WTC11 (cell line): ENCODE measurements at regions not wholly inside any gene's neighbourhood (a gene's known extent, or its start where the extent isn't known, plus 50 kb on each side); places are given as distances from the start of the nearest gene placed in this dataset.

Source experiments
- ATAC-seq: fragments of 200-7000 bp; cut with Tn5 transposase; 2 replicates; pipeline ENCODE4 v1.10.0; 2021; ENCODE audit warnings: mild to moderate bottlenecking, moderate library complexity
- CTCF ChIA-PET: fragments of 300-600 bp; sonication (Branson Sonifier 250); formaldehyde crosslinking; loops from one replicate; lab custom pipeline; 2021; ENCODE audit warnings: antibody characterized with exemption; lab: Charles Lee
- POLR2A ChIA-PET: fragments of 350-600 bp; sonication (Branson Sonifier 250); formaldehyde crosslinking; loops from one replicate; lab custom pipeline; 2021; ENCODE audit warnings: antibody characterized with exemption; lab: Charles Lee
- DNase-seq: peaks from one replicate; pipeline ENCODE4 v3.0.0; 2021; ENCODE audit warnings: low spot score
- H3K27ac Mint-ChIP-seq: 2 replicates; pipeline ENCODE4 v1.8.0; 2021; ENCODE audit warnings: mixed read lengths
- H3K27me3 Mint-ChIP-seq: 2 replicates; pipeline ENCODE4 v1.8.0; 2021; ENCODE audit warnings: low read depth, mild to moderate bottlenecking, moderate library complexity, mixed read lengths
- H3K36me3 Mint-ChIP-seq: 2 replicates; pipeline ENCODE4 v1.8.0; 2021; ENCODE audit warnings: mixed read lengths
- H3K4me1 Mint-ChIP-seq: 2 replicates; pipeline ENCODE4 v1.8.0; 2022; ENCODE audit warnings: mixed read lengths
- H3K4me3 Mint-ChIP-seq: 2 replicates; pipeline ENCODE4 v1.8.0; 2021; ENCODE audit warnings: mild to moderate bottlenecking, moderate library complexity, mixed read lengths
- H3K9me3 Mint-ChIP-seq: 2 replicates; pipeline ENCODE4 v1.8.0; 2021; ENCODE audit warnings: mixed read lengths
- CBFB ChIP-seq: sonication (generic); formaldehyde crosslinking; IDR thresholded peaks from 2 replicates; pipeline ENCODE4 v1.8.1; 2022; ENCODE audit warnings: mild to moderate bottlenecking, low read depth, missing genetic modification reagents
- FOXJ3 ChIP-seq: sonication (generic); formaldehyde crosslinking; IDR thresholded peaks from 2 replicates; pipeline ENCODE4 v1.9.0; 2021; ENCODE audit warnings: missing genetic modification reagents, mild to moderate bottlenecking, borderline replicate concordance
- FOXP1 ChIP-seq: sonication (generic); formaldehyde crosslinking; IDR thresholded peaks from 2 replicates; pipeline ENCODE4 v1.8.0; 2022; ENCODE audit warnings: missing genetic modification reagents, mild to moderate bottlenecking, moderate library complexity, borderline replicate concordance
- GRHL2 ChIP-seq: fragments of 250-450 bp; sonication (Bioruptor Pico); IDR thresholded peaks from 2 replicates; pipeline ENCODE4 v1.8.0; 2022; ENCODE audit warnings: mild to moderate bottlenecking, moderate library complexity; ENCODE audit not compliant: insufficient replicate concordance, severe bottlenecking
- IRF2 ChIP-seq: sonication (generic); formaldehyde crosslinking; IDR thresholded peaks from 2 replicates; pipeline ENCODE4 v1.8.0; 2022; ENCODE audit warnings: low read depth, missing genetic modification reagents, borderline replicate concordance
- MYBL2 ChIP-seq: sonication (generic); formaldehyde crosslinking; IDR thresholded peaks from 2 replicates; pipeline ENCODE4 v1.8.1; 2023; ENCODE audit warnings: mild to moderate bottlenecking, moderate library complexity, missing genetic modification reagents
- OVOL2 ChIP-seq: fragments of 250-450 bp; sonication (Bioruptor Pico); IDR thresholded peaks from 2 replicates; pipeline ENCODE4 v1.9.0; 2021; ENCODE audit warnings: mild to moderate bottlenecking, borderline replicate concordance
- PRDM15 ChIP-seq: sonication (generic); formaldehyde crosslinking; IDR thresholded peaks from 2 replicates; pipeline ENCODE4 v1.8.0; 2022; ENCODE audit warnings: missing genetic modification reagents
- SOX15 ChIP-seq: fragments of 250-450 bp; sonication (Bioruptor Pico); IDR thresholded peaks from 2 replicates; pipeline ENCODE4 v1.9.0; 2021; ENCODE audit warnings: mild to moderate bottlenecking
- SP1 ChIP-seq: sonication (generic); formaldehyde crosslinking; conservative IDR thresholded peaks from 2 replicates; pipeline ENCODE4 v1.8.1; 2022; ENCODE audit warnings: missing genetic modification reagents
- TEAD1 ChIP-seq: sonication (generic); formaldehyde crosslinking; IDR thresholded peaks from 2 replicates; pipeline ENCODE4 v1.8.0; 2022; ENCODE audit warnings: mild to moderate bottlenecking, missing genetic modification reagents
- ZMAT4 ChIP-seq: fragments of 250-450 bp; sonication (Bioruptor Pico); IDR thresholded peaks from 2 replicates; pipeline ENCODE4 v1.9.0; 2021; ENCODE audit warnings: mild to moderate bottlenecking
- ZNF512 ChIP-seq: sonication (generic); formaldehyde crosslinking; IDR thresholded peaks from 2 replicates; pipeline ENCODE4 v1.8.1; 2022; ENCODE audit warnings: missing genetic modification reagents, borderline replicate concordance
- ZSCAN18 ChIP-seq: fragments of 250-450 bp; sonication (Bioruptor Pico); IDR thresholded peaks from 2 replicates; pipeline ENCODE4 v2.1.2; 2022; ENCODE audit warnings: mild to moderate bottlenecking, moderate library complexity
- TF ChIP-seq, protein P1 (sequence below): sonication (generic); formaldehyde crosslinking; IDR thresholded peaks from 2 replicates; pipeline ENCODE4 v1.8.0; 2023; ENCODE audit warnings: missing genetic modification reagents
- TF ChIP-seq, protein P2 (sequence below): sonication (generic); formaldehyde crosslinking; IDR thresholded peaks from 2 replicates; pipeline ENCODE4 v1.8.0; 2022; ENCODE audit warnings: mild to moderate bottlenecking, missing genetic modification reagents
- TF ChIP-seq, protein P3 (sequence below): sonication (generic); formaldehyde crosslinking; IDR thresholded peaks from 2 replicates; pipeline ENCODE4 v1.8.1; 2023; ENCODE audit warnings: mild to moderate bottlenecking, missing genetic modification reagents

- TF ChIP-seq CBFB (CRISPR knock-in tag), result no peak
- TF ChIP-seq ZMAT4, result no peak
- TF ChIP-seq TEAD1, result no peak
- TF ChIP-seq, protein P1, sequence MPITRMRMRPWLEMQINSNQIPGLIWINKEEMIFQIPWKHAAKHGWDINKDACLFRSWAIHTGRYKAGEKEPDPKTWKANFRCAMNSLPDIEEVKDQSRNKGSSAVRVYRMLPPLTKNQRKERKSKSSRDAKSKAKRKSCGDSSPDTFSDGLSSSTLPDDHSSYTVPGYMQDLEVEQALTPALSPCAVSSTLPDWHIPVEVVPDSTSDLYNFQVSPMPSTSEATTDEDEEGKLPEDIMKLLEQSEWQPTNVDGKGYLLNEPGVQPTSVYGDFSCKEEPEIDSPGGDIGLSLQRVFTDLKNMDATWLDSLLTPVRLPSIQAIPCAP, result no peak
- TF ChIP-seq, all 79 proteins: peak for 0
- Mint-ChIP-seq H3K36me3 (no peaks in the 10 kb centered on the region), H3K4me1 (0 out of 2 replicates have a peak, but pooled peaks cover 2% of the 10 kb centered on the region), H3K9me3 (no peaks in the 10 kb centered on the region), H3K4me3 (no peak overlapping the region), H3K27ac (no peak overlapping the region), H3K27me3 (peaks cover 38% of the 10 kb centered on the region)
- ChIA-PET POLR2A (no interaction called here), CTCF (interaction anchor here (0.8 to 1.6 kb wide), 2 partner anchors 65 kb away, joined by 3 to 7 read pairs; no protein-coding TSS in a partner anchor)
- ATAC-seq (no peak), DNase-seq (no peak)
Observed at GRCh38 chr2:120488531-120488930, 142.6 kb downstream of the INHBB start.

- no peak for TF ChIP-seq GRHL2
- no peak for TF ChIP-seq OVOL2 (CRISPR knock-in tag)
- no peak for TF ChIP-seq SOX15 (CRISPR knock-in tag)
- TF ChIP-seq CBFB (CRISPR knock-in tag), result no peak
- no peak for TF ChIP-seq PRDM15 (CRISPR knock-in tag)
- 0 out of 2 replicates have a peak, but pooled peaks cover 2% of the 10 kb centered on the region for H3K4me1 Mint-ChIP-seq
- H3K4me3 Mint-ChIP-seq, result no peak overlapping the region
- POLR2A ChIA-PET, result no interaction called here
- DNase-seq (no peak), ATAC-seq (peak; percentile 62; the same call in 1 of the 2 replicates)
- no peaks in the 10 kb centered on the region for H3K9me3 Mint-ChIP-seq
- CTCF ChIA-PET, result interaction anchor here (1.6 kb wide), 1 partner anchor 64 kb away, joined by 7 read pairs; no protein-coding TSS in a partner anchor
- no peaks in the 10 kb centered on the region for H3K36me3 Mint-ChIP-seq
- peaks cover 35% of the 10 kb centered on the region for H3K27me3 Mint-ChIP-seq
- no peak overlapping the region for H3K27ac Mint-ChIP-seq
Observed at GRCh38 chr2:120489023-120489422, 143.1 kb downstream of the INHBB start.

- no peak for DNase-seq
- ChIA-PET CTCF (interaction anchor here (1.6 kb wide), 1 partner anchor 63 kb away, joined by 7 read pairs; no protein-coding TSS in a partner anchor), POLR2A (no interaction called here)
- H3K4me1 Mint-ChIP-seq, result 0 out of 2 replicates have a peak, but pooled peaks cover 2% of the 10 kb centered on the region
- no peaks in the 10 kb centered on the region for H3K9me3 Mint-ChIP-seq
- H3K36me3 Mint-ChIP-seq, result no peaks in the 10 kb centered on the region
- H3K4me3 Mint-ChIP-seq, result no peak overlapping the region
- H3K27ac Mint-ChIP-seq, result no peak overlapping the region
- H3K27me3 Mint-ChIP-seq, result peaks cover 35% of the 10 kb centered on the region
- no peak for ATAC-seq
- TF ChIP-seq FOXJ3 (CRISPR knock-in tag), result no peak
- TF ChIP-seq SP1, result no peak
- no peak for TF ChIP-seq PRDM15 (CRISPR knock-in tag)
- TF ChIP-seq, protein P2, sequence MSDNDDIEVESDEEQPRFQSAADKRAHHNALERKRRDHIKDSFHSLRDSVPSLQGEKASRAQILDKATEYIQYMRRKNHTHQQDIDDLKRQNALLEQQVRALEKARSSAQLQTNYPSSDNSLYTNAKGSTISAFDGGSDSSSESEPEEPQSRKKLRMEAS (CRISPR knock-in tag), result no peak
- no peak for TF ChIP-seq ZSCAN18 (CRISPR knock-in tag)
- TF ChIP-seq, protein P3, sequence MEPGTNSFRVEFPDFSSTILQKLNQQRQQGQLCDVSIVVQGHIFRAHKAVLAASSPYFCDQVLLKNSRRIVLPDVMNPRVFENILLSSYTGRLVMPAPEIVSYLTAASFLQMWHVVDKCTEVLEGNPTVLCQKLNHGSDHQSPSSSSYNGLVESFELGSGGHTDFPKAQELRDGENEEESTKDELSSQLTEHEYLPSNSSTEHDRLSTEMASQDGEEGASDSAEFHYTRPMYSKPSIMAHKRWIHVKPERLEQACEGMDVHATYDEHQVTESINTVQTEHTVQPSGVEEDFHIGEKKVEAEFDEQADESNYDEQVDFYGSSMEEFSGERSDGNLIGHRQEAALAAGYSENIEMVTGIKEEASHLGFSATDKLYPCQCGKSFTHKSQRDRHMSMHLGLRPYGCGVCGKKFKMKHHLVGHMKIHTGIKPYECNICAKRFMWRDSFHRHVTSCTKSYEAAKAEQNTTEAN (CRISPR knock-in tag), result no peak
- no peak for TF ChIP-seq TEAD1
- TF ChIP-seq ZNF512 (CRISPR knock-in tag), result no peak
- no peak for TF ChIP-seq MYBL2 (CRISPR knock-in tag)
- no peak for TF ChIP-seq IRF2 (CRISPR knock-in tag)
- TF ChIP-seq FOXP1, result no peak
Observed at GRCh38 chr2:120490091-120490798, 144.3 kb downstream of the INHBB start.
